GM23248 (cell line): ENCODE measurements at regions not wholly inside any gene's neighbourhood (a gene's known extent, or its start where the extent isn't known, plus 50 kb on each side); places are given as distances from the start of the nearest gene placed in this dataset.

Experiments
- DNase-seq: peaks from one replicate; pipeline ENCODE4 v3.0.0-alpha.2; 2015
- H2AFZ ChIP-seq: fragments of 200-600 bp; sonication (generic); 2 replicates; pipeline ENCODE4 v1.6.1; 2016; ENCODE audit warnings: antibody characterized with exemption
- H3F3A ChIP-seq: fragments of 200-600 bp; sonication (generic); 2 replicates; pipeline ENCODE4 v1.6.1; 2016; ENCODE audit warnings: mild to moderate bottlenecking, antibody characterized with exemption, mixed run types; ENCODE audit not compliant: insufficient read depth
- H3K27ac ChIP-seq: fragments of 200-600 bp; sonication (generic); 2 replicates; pipeline ENCODE4 v1.5.1; 2016; ENCODE audit warnings: mild to moderate bottlenecking
- H3K27me3 ChIP-seq: fragments of 200-600 bp; sonication (generic); replicated peaks from 2 replicates; pipeline ENCODE4 v1.6.1; 2016; ENCODE audit warnings: mild to moderate bottlenecking; ENCODE audit not compliant: insufficient read depth
- H3K36me3 ChIP-seq: fragments of 200-600 bp; sonication (generic); 2 replicates; pipeline ENCODE4 v1.6.1; 2016; ENCODE audit warnings: low read depth, mild to moderate bottlenecking
- H3K4me1 ChIP-seq: fragments of 200-600 bp; sonication (generic); 2 replicates; pipeline ENCODE4 v1.6.1; 2016; ENCODE audit warnings: mild to moderate bottlenecking; ENCODE audit not compliant: insufficient read depth
- H3K4me2 ChIP-seq: fragments of 200-600 bp; sonication (generic); one replicate; pipeline ENCODE4 v1.6.1; 2016; ENCODE audit warnings: mild to moderate bottlenecking; ENCODE audit not compliant: unreplicated experiment
- H3K4me3 ChIP-seq: fragments of 200-600 bp; sonication (generic); 2 replicates; pipeline ENCODE4 v1.5.1; 2016; ENCODE audit warnings: mild to moderate bottlenecking
- H3K79me2 ChIP-seq: fragments of 200-600 bp; sonication (generic); 2 replicates; pipeline ENCODE4 v1.6.1; 2016; ENCODE audit warnings: mild to moderate bottlenecking; ENCODE audit not compliant: insufficient read depth
- H3K9ac ChIP-seq: fragments of 200-600 bp; sonication (generic); 2 replicates; pipeline ENCODE4 v1.6.1; 2016; ENCODE audit warnings: mild to moderate bottlenecking
- H3K9me2 ChIP-seq: fragments of 200-600 bp; sonication (generic); 2 replicates; pipeline ENCODE4 v1.6.1; 2016; ENCODE audit warnings: mixed run types, mild to moderate bottlenecking, moderate library complexity; ENCODE audit not compliant: insufficient read depth
- H3K9me3 ChIP-seq: fragments of 200-600 bp; sonication (generic); one replicate; pipeline ENCODE4 v1.6.1; 2017; ENCODE audit warnings: low read depth
- H4K20me1 ChIP-seq: fragments of 200-600 bp; sonication (generic); 2 replicates; pipeline ENCODE4 v1.6.0; 2016; ENCODE audit not compliant: insufficient read depth
- EZH2 ChIP-seq: fragments of 200-600 bp; sonication (generic); IDR thresholded peaks from 2 replicates; pipeline ENCODE4 v1.6.1; 2018; ENCODE audit warnings: antibody characterized with exemption, mild to moderate bottlenecking; ENCODE audit not compliant: insufficient read depth, poor library complexity, severe bottlenecking
- EZH2phosphoT487 ChIP-seq: fragments of 200-600 bp; sonication (generic); IDR thresholded peaks from 2 replicates; pipeline ENCODE4 v1.6.1; 2018; ENCODE audit warnings: antibody characterized with exemption, moderate library complexity, mild to moderate bottlenecking, low read depth; ENCODE audit not compliant: insufficient read depth
- WGBS, 2 experiments: methylation state at CpG; one replicate each; pipeline ENCODE4 v1.1.6; 2015 to 2017; ENCODE audit warnings: low lambda C conversion rate in 2 of 2, low coverage in 1 of 2; ENCODE audit errors: missing lambda C conversion rate in 2 of 2; 5-methylcytosine and 5-hydroxymethylcytosine counted together
- in situ Hi-C: fragments of 300-500 bp; cut with MboI; formaldehyde crosslinking; loops from 2 replicates; pipeline ENCODE4 v1.15.0; 2020

DNA sequence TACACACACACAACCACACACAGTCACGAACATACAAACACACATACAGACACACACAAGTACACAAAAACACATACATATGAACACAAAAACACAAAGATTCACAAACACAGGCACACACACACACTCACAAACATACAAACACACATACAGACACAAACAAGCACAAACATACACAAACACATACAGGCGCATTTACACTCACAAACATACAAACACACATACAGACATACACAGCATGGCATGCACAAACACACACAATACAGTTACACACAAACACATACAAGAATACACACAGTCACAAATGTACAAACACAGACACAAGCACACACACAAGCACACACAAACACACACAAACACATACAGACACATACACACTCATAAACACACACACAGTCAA is 247.9 kb downstream of the TENT4A start:
- no peak for TF ChIP-seq EZH2phosphoT487
- TF ChIP-seq EZH2: no peak
- Histone ChIP-seq H3F3A (no peaks in the 10 kb centered on the region), H3K9me2 (no peaks in the 10 kb centered on the region), H3K9ac (no peak overlapping the region), H3K4me1 (no peaks in the 10 kb centered on the region), H3K27ac (no peak overlapping the region), H4K20me1 (no peaks in the 10 kb centered on the region), H3K27me3 (no peaks in the 10 kb centered on the region), H3K4me2 (no peak overlapping the region), H2AFZ (no peak overlapping the region), H3K36me3 (no peaks in the 10 kb centered on the region), H3K9me3 (peaks cover 3% of the 10 kb centered on the region), H3K79me2 (no peaks in the 10 kb centered on the region), H3K4me3 (no peak overlapping the region)
- WGBS, 2 experiments: 46 to 54% methylated on average over 2 of the region's 2 CpGs
- no peak for DNase-seq
- in situ Hi-C loops: no loop called here

DNA sequence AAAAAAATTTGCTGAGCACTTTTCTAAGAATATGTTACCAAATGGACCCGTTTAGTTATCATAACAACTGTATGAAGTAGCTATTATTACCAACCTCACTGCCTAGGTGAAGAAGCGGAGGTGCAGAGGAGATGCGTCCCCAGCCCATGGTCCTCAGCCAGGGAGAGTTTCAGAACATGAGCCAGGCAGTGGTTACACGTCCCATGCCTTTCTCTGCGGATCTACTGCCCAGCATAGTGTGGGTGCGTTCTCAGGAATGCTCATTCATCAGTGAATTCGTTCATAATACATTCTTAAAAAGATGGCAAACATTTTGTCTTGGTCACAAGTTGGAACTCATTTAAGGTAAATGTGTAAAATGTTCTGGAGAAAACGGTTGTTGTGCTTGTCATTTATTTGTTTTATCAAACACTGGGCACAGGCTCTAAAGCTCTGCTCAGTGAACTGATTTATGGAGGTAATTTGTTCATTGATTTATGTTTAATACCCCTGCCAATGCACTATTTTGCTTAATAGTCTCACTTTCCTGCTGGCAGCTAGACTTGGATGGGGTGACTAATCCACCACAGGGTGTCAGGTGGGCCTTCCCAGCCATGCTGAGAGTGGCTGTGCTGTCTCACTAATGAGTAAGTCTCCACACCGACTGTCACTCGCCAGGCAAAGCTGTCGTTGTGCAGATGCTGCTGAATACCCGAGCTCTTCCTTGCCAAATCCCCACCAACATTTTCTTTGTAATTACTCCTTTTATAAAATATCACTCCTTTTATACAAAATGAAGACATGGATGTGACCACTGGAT is 248.8 kb downstream of the TENT4A start:
- peaks cover 3% of the 10 kb centered on the region for H3K9me3 ChIP-seq
- no peaks in the 10 kb centered on the region for H3K9me2 ChIP-seq
- WGBS, 2 experiments: 21 to 24% methylated on average over 12 of the region's 12 CpGs
- no peaks in the 10 kb centered on the region for H3K27me3 ChIP-seq
- H3K4me1 ChIP-seq: no peaks in the 10 kb centered on the region
- no peak for DNase-seq
- no peaks in the 10 kb centered on the region for H4K20me1 ChIP-seq
- H2AFZ ChIP-seq: no peak overlapping the region
- H3K4me2 ChIP-seq: no peak overlapping the region
- no peaks in the 10 kb centered on the region for H3F3A ChIP-seq
- in situ Hi-C loops: no loop called here
- H3K9ac ChIP-seq: no peak overlapping the region
- no peaks in the 10 kb centered on the region for H3K79me2 ChIP-seq
- TF ChIP-seq EZH2phosphoT487 (no peak), EZH2 (no peak)
- no peak overlapping the region for H3K27ac ChIP-seq
- H3K36me3 ChIP-seq: no peaks in the 10 kb centered on the region
- no peak overlapping the region for H3K4me3 ChIP-seq

DNA sequence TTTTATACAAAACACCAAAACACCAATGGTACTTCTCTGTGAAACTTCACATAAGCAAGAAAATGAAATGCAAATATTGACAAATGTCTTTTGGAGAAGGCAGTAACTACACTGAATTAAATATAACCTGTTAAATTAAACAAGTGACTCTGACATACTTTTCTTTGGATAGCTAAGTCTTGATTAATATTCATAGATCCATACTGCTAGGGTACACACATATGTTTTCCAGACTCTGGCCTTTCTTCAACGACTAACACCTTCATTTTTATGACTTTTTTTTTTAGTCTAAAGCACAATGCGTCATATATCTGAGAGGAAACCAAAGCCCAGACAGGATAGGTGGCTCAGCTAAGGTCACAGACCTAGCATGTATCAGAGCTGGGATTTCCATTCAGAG is 263.7 kb downstream of the TENT4A start:
- Histone ChIP-seq H3K27ac (no peak overlapping the region), H3K4me2 (no peak overlapping the region), H3K79me2 (no peaks in the 10 kb centered on the region), H2AFZ (no peak overlapping the region), H3K4me1 (no peaks in the 10 kb centered on the region), H4K20me1 (no peaks in the 10 kb centered on the region), H3K27me3 (no peaks in the 10 kb centered on the region), H3F3A (no peaks in the 10 kb centered on the region), H3K9ac (no peak overlapping the region), H3K9me3 (no peaks in the 10 kb centered on the region), H3K9me2 (no peaks in the 10 kb centered on the region), H3K36me3 (no peaks in the 10 kb centered on the region), H3K4me3 (no peak overlapping the region)
- DNase-seq: no peak
- in situ Hi-C loops: no loop called here
- TF ChIP-seq EZH2 (no peak), EZH2phosphoT487 (no peak)
- 0 to 4% methylated on average over 2 of the region's 2 CpGs for WGBS, 2 experiments

DNA sequence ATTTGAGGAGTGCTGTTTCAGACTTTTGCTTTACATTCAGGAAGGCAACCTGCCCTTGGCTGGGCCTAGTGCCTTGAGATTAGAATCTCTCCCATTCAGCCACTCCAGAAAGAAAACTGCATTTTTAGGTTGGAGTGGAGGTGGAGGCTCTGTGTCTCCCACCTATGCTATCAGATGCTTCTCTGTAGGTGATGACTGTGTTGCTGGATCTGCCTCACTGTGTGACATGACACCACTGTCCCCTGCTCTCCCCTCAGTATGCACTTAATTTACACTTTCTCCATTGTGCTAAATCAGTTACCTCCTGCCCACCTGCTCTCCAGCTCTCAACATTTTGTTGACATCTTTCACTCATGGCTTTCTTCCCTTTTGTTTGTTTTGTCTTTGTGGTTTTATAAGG is 265.8 kb downstream of the TENT4A start:
- Histone ChIP-seq H3K4me3 (no peak overlapping the region), H3K4me1 (no peaks in the 10 kb centered on the region), H3F3A (no peaks in the 10 kb centered on the region), H3K79me2 (no peaks in the 10 kb centered on the region), H3K9me3 (no peaks in the 10 kb centered on the region), H3K27me3 (no peaks in the 10 kb centered on the region), H2AFZ (no peak overlapping the region), H3K4me2 (no peak overlapping the region), H3K36me3 (no peaks in the 10 kb centered on the region), H4K20me1 (no peaks in the 10 kb centered on the region), H3K27ac (no peak overlapping the region), H3K9me2 (no peaks in the 10 kb centered on the region), H3K9ac (no peak overlapping the region)
- DNase-seq: no peak
- TF ChIP-seq EZH2phosphoT487 (no peak), EZH2 (no peak)
- in situ Hi-C loops: no loop called here

DNA sequence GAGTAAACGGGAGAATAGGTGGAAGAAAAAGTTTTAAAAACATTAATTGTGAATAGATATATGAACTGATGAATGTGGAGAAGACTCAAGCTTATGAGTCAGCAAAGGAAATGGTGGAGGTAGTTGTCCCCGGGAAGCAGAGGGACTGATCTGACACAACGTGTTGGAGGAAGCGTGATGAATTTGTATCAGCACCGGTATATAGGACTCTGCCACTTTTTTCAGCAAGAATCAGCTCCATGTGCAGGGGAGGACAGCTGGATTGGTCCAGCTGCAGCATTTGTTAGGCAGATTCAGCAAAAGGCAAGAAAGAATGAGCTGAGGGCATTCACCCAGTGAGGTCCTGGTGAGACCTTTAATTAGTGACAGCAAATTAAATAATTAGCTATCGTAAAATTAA is 276.0 kb downstream of the TENT4A start:
- Histone ChIP-seq H3K9me3 (no peaks in the 10 kb centered on the region), H3K9ac (no peak overlapping the region), H3K27ac (no peak overlapping the region), H2AFZ (no peak overlapping the region), H4K20me1 (no peaks in the 10 kb centered on the region), H3F3A (no peaks in the 10 kb centered on the region), H3K79me2 (no peaks in the 10 kb centered on the region), H3K4me2 (no peak overlapping the region), H3K4me3 (no peak overlapping the region), H3K4me1 (no peaks in the 10 kb centered on the region), H3K27me3 (no peaks in the 10 kb centered on the region), H3K36me3 (no peaks in the 10 kb centered on the region), H3K9me2 (no peaks in the 10 kb centered on the region)
- TF ChIP-seq EZH2 (no peak), EZH2phosphoT487 (no peak)
- whole genome bisulfite sequencing, 2 experiments: 29 to 30% methylated on average over 6 of the region's 6 CpGs
- in situ Hi-C loops: no loop called here
- no peak for DNase-seq
